DOHH2 (cell line): ENCODE measurements at regions not wholly inside any gene's neighbourhood (a gene's known extent, or its start where the extent isn't known, plus 50 kb on each side); places are given as distances from the start of the nearest gene placed in this dataset.

Experiments
- EZH2phosphoT487 ChIP-seq: fragments of 200-600 bp; sonication (generic); IDR thresholded peaks from 2 replicates; pipeline ENCODE4 v1.6.1; 2017; ENCODE audit warnings: borderline replicate concordance, mild to moderate bottlenecking, antibody characterized with exemption, low read length, moderate library complexity, mixed read lengths
- TF ChIP-seq, protein P1 (sequence below): fragments of 200-600 bp; sonication (generic); IDR thresholded peaks from one replicate; pipeline ENCODE4 v1.5.1; 2014; ENCODE audit warnings: antibody characterized with exemption, mild to moderate bottlenecking, low read depth, low read length; ENCODE audit not compliant: poor library complexity, severe bottlenecking

- TF ChIP-seq, protein P1, sequence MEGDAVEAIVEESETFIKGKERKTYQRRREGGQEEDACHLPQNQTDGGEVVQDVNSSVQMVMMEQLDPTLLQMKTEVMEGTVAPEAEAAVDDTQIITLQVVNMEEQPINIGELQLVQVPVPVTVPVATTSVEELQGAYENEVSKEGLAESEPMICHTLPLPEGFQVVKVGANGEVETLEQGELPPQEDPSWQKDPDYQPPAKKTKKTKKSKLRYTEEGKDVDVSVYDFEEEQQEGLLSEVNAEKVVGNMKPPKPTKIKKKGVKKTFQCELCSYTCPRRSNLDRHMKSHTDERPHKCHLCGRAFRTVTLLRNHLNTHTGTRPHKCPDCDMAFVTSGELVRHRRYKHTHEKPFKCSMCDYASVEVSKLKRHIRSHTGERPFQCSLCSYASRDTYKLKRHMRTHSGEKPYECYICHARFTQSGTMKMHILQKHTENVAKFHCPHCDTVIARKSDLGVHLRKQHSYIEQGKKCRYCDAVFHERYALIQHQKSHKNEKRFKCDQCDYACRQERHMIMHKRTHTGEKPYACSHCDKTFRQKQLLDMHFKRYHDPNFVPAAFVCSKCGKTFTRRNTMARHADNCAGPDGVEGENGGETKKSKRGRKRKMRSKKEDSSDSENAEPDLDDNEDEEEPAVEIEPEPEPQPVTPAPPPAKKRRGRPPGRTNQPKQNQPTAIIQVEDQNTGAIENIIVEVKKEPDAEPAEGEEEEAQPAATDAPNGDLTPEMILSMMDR: no peak
- TF ChIP-seq EZH2phosphoT487: no peak
Measured at GRCh38 chr2:150127346-150127990, 360.0 kb downstream of the RND3 start.
